GM12891 (cell line): ENCODE measurements at regions not wholly inside any gene's neighbourhood (a gene's known extent, or its start where the extent isn't known, plus 50 kb on each side); places are given as distances from the start of the nearest gene placed in this dataset.

ENCODE experiments used
- PAX5 ChIP-seq: IDR thresholded peaks from 2 replicates; pipeline ENCODE4 v1.6.1; 2011; ENCODE audit warnings: low read length, moderate library complexity, mild to moderate bottlenecking; ENCODE audit not compliant: insufficient read depth, severe bottlenecking
- POLR2A ChIP-seq: IDR thresholded peaks from 2 replicates; pipeline ENCODE4 v1.6.1; 2011; ENCODE audit warnings: low read depth, low read length, control low read depth
- POLR2AphosphoS5 ChIP-seq: IDR thresholded peaks from 2 replicates; pipeline ENCODE4 v1.6.1; 2011; ENCODE audit warnings: low read depth, low read length, control low read depth
- POU2F2 ChIP-seq: IDR thresholded peaks from 2 replicates; pipeline ENCODE4 v1.6.1; 2011; ENCODE audit warnings: low read depth, mild to moderate bottlenecking, control low read depth, low read length, moderate library complexity
- SPI1 ChIP-seq: IDR thresholded peaks from 2 replicates; pipeline ENCODE4 v1.6.1; 2011; ENCODE audit warnings: low read depth, low read length, control low read depth
- TAF1 ChIP-seq: IDR thresholded peaks from 2 replicates; pipeline ENCODE4 v1.6.1; 2011; ENCODE audit warnings: low read depth, low read length, control low read depth

- no peak for TF ChIP-seq POLR2A
- no peak for TF ChIP-seq TAF1
- no peak for TF ChIP-seq POLR2AphosphoS5
- TF ChIP-seq SPI1, result no peak
- no peak for TF ChIP-seq PAX5
- TF ChIP-seq POU2F2, result no peak
These were observed 469.1 kb downstream of the PRKD1 start for GRCh38 chr14:29458547-29458946.
